Glutamatergic neuron (in vitro differentiated cells): ENCODE measurements at regions not wholly inside any gene's neighbourhood (a gene's known extent, or its start where the extent isn't known, plus 50 kb on each side); places are given as distances from the start of the nearest gene placed in this dataset.

Experiments
- DNase-seq: peaks from one replicate; pipeline ENCODE4 v3.0.0; 2022
- H3K27ac Mint-ChIP-seq: one replicate; pipeline ENCODE4 v1.8.0; 2020; ENCODE audit warnings: mild to moderate bottlenecking, mixed read lengths, inconsistent platforms; ENCODE audit not compliant: unreplicated experiment
- H3K27me3 Mint-ChIP-seq: one replicate; pipeline ENCODE4 v1.8.0; 2020; ENCODE audit warnings: mild to moderate bottlenecking, moderate library complexity, mixed read lengths, inconsistent platforms; ENCODE audit not compliant: unreplicated experiment
- H3K36me3 Mint-ChIP-seq: one replicate; pipeline ENCODE4 v1.8.0; 2020; ENCODE audit warnings: mild to moderate bottlenecking, mixed read lengths, inconsistent platforms; ENCODE audit not compliant: unreplicated experiment
- H3K4me1 Mint-ChIP-seq: one replicate; pipeline ENCODE4 v1.8.0; 2020; ENCODE audit warnings: mild to moderate bottlenecking, low read depth, mixed read lengths, inconsistent platforms; ENCODE audit not compliant: unreplicated experiment
- H3K4me3 Mint-ChIP-seq: one replicate; pipeline ENCODE4 v1.8.0; 2020; ENCODE audit warnings: mild to moderate bottlenecking, mixed read lengths, inconsistent platforms; ENCODE audit not compliant: unreplicated experiment
- H3K9me3 Mint-ChIP-seq: one replicate; pipeline ENCODE4 v1.8.0; 2020; ENCODE audit warnings: mild to moderate bottlenecking, moderate library complexity, mixed read lengths, inconsistent platforms; ENCODE audit not compliant: unreplicated experiment
- TF ChIP-seq, protein P1 (sequence below): fragments of 200-600 bp; sonication (generic); IDR thresholded peaks from one replicate; pipeline ENCODE4 v1.5.0; 2021; ENCODE audit not compliant: partially characterized antibody, unreplicated experiment

DNA sequence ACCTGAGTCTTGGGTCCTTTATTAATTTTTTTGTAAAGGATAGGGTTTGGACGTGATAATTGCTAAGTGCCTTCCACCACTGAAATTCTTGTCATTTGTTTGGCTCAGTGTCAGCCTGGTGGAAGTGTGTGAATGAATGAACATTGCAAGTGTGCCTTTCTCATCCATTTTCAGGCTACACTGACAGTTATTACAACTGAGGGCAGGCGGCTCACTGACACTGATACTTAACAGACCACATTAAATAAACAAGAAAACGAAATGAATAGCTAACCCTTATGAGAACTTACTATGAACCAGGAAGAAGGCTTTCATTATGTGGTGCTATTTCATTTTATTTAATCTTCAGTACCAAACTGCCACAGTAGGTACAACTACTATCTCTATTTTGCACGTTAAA is 188.8 kb upstream of the CRBN start:
- Mint-ChIP-seq H3K27me3 (peaks cover 2% of the 10 kb centered on the region), H3K4me1 (no peaks in the 10 kb centered on the region), H3K36me3 (no peaks in the 10 kb centered on the region), H3K27ac (no peak overlapping the region), H3K4me3 (no peak overlapping the region), H3K9me3 (no peaks in the 10 kb centered on the region)
- TF ChIP-seq, protein P1, sequence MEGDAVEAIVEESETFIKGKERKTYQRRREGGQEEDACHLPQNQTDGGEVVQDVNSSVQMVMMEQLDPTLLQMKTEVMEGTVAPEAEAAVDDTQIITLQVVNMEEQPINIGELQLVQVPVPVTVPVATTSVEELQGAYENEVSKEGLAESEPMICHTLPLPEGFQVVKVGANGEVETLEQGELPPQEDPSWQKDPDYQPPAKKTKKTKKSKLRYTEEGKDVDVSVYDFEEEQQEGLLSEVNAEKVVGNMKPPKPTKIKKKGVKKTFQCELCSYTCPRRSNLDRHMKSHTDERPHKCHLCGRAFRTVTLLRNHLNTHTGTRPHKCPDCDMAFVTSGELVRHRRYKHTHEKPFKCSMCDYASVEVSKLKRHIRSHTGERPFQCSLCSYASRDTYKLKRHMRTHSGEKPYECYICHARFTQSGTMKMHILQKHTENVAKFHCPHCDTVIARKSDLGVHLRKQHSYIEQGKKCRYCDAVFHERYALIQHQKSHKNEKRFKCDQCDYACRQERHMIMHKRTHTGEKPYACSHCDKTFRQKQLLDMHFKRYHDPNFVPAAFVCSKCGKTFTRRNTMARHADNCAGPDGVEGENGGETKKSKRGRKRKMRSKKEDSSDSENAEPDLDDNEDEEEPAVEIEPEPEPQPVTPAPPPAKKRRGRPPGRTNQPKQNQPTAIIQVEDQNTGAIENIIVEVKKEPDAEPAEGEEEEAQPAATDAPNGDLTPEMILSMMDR = no peak
- no peak for DNase-seq

DNA sequence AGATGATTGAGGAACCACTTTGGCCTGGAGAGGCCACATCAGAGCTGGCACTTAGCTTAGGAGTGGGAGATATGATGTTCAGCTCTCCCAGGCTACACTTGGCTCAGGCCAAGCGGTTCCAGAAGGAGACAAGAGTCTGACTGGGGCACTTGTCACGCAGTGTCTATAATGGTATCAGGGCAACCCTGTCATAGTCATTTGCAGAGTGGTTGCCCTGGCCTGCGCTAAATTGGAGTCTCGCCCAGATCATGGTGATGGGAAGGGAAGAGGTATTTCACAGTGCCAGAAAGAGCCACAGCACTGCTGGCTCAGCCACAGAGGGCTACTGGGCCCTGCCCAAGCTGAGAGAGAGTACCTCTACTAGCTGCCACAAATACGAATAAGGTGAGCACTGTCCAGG is 186.9 kb upstream of the CRBN start:
- no peak for DNase-seq
- H3K36me3 Mint-ChIP-seq = no peaks in the 10 kb centered on the region
- H3K4me3 Mint-ChIP-seq = no peak overlapping the region
- peaks cover 2% of the 10 kb centered on the region for H3K27me3 Mint-ChIP-seq
- H3K4me1 Mint-ChIP-seq = no peaks in the 10 kb centered on the region
- no peak overlapping the region for H3K27ac Mint-ChIP-seq
- H3K9me3 Mint-ChIP-seq = no peaks in the 10 kb centered on the region
- TF ChIP-seq, protein P1 = no peak

GRCh38 chr3:3365716-3366115 is 186.2 kb upstream of the CRBN start:
- Mint-ChIP-seq H3K4me1 (no peaks in the 10 kb centered on the region), H3K9me3 (no peaks in the 10 kb centered on the region), H3K4me3 (no peak overlapping the region), H3K27me3 (peaks cover 2% of the 10 kb centered on the region), H3K27ac (no peak overlapping the region), H3K36me3 (no peaks in the 10 kb centered on the region)
- TF ChIP-seq, protein P1 = no peak
- no peak for DNase-seq

DNA sequence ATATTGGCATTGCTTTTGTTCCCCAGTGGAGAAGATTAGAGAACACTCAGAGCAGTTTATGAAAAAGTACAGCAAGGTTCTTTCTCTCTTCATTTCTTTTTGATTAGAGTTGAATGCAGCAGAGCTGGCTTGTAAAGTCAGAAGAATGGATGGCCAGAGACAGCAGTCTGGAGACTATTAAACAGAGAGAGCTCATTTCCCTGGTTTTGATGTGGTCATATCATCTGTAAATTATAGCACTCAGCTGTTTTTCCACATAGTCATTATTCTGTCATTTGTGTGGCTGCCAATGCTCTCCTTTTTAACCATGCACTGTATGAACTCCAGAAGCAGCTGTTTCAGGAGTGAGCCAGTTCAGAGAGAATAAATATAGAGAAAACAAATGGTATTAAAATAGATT is 177.4 kb upstream of the CRBN start:
- no peak overlapping the region for H3K4me3 Mint-ChIP-seq
- no peaks in the 10 kb centered on the region for H3K9me3 Mint-ChIP-seq
- TF ChIP-seq, protein P1 = no peak
- H3K36me3 Mint-ChIP-seq = no peaks in the 10 kb centered on the region
- no peaks in the 10 kb centered on the region for H3K4me1 Mint-ChIP-seq
- no peak for DNase-seq
- peaks cover 2% of the 10 kb centered on the region for H3K27me3 Mint-ChIP-seq
- H3K27ac Mint-ChIP-seq = no peak overlapping the region

GRCh38 chr3:3355442-3355841 is 176.0 kb upstream of the CRBN start:
- H3K4me1 Mint-ChIP-seq = no peaks in the 10 kb centered on the region
- H3K9me3 Mint-ChIP-seq = no peaks in the 10 kb centered on the region
- no peak overlapping the region for H3K4me3 Mint-ChIP-seq
- peaks cover 2% of the 10 kb centered on the region for H3K27me3 Mint-ChIP-seq
- no peak for DNase-seq
- TF ChIP-seq, protein P1 = no peak
- H3K27ac Mint-ChIP-seq = no peak overlapping the region
- no peaks in the 10 kb centered on the region for H3K36me3 Mint-ChIP-seq
